ENCODE measurements at regions not wholly inside any gene's neighbourhood (a gene's known extent, or its start where the extent isn't known, plus 50 kb on each side); places are given as distances from the start of the nearest gene placed in this dataset.
A peak's percentile ranks its signal among the peaks of the same experiment; 100 is the strongest.

DNA sequence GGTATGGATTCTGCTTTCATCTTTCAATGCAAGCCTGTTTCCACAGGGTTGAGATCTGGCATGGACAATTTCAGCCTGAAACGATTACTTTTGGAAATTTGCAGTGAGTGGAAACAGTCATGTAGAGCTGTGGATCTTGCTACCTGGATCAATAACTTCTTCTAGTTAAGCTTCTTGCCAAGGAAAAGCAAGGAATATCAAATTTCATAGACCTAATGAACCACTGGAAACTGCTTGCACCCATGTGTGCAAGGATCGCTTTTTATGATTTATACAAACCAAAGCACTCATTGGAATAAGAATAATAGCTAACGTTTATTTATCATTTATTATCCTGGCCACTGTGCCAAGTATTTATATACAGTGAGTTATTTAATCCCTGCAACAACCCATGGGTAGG lies 392.8 kb downstream of the KCNRG start (continued):
- TF ChIP-seq, protein P1, sequence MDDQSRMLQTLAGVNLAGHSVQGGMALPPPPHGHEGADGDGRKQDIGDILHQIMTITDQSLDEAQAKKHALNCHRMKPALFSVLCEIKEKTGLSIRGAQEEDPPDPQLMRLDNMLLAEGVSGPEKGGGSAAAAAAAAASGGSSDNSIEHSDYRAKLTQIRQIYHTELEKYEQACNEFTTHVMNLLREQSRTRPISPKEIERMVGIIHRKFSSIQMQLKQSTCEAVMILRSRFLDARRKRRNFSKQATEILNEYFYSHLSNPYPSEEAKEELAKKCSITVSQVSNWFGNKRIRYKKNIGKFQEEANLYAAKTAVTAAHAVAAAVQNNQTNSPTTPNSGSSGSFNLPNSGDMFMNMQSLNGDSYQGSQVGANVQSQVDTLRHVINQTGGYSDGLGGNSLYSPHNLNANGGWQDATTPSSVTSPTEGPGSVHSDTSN (CRISPR knock-in tag; IDR thresholded peaks at IDR 0.05): no peak
- TF ChIP-seq ZNF248 (tag by site-specific recombination; IDR thresholded peaks at IDR 0.05) (no peak), YY1 (tag by site-specific recombination; IDR thresholded peaks at IDR 0.05) (no peak), ZNF302 (tag by site-specific recombination; IDR thresholded peaks at IDR 0.05; ENCODE audit: low read depth) (no peak), ZNF473 (tag by site-specific recombination; IDR thresholded peaks at IDR 0.05) (no peak), ZBTB20 (tag by site-specific recombination; IDR thresholded peaks at IDR 0.05) (no peak), ZNF664 (tag by site-specific recombination; IDR thresholded peaks at IDR 0.05) (peak; percentile 48; the same call in 1 of the 2 replicates), HOXA7 (CRISPR knock-in tag; IDR thresholded peaks at IDR 0.05; ENCODE audit: borderline replicate concordance) (no peak), RBAK (tag by site-specific recombination; IDR thresholded peaks at IDR 0.05) (no peak), ZNF366 (tag by site-specific recombination; conservative IDR thresholded peaks at IDR 0.05) (no peak), ZNF585B (tag by site-specific recombination; IDR thresholded peaks at IDR 0.05) (no peak), ZNF214 (tag by site-specific recombination; IDR thresholded peaks at IDR 0.05; ENCODE audit: borderline replicate concordance) (no peak), ZNF707 (tag by site-specific recombination; IDR thresholded peaks at IDR 0.05) (no peak), OSR2 (tag by site-specific recombination; IDR thresholded peaks at IDR 0.05) (peak; percentile 69; the same call in 1 of the 2 replicates)
- TF ChIP-seq, protein P2, sequence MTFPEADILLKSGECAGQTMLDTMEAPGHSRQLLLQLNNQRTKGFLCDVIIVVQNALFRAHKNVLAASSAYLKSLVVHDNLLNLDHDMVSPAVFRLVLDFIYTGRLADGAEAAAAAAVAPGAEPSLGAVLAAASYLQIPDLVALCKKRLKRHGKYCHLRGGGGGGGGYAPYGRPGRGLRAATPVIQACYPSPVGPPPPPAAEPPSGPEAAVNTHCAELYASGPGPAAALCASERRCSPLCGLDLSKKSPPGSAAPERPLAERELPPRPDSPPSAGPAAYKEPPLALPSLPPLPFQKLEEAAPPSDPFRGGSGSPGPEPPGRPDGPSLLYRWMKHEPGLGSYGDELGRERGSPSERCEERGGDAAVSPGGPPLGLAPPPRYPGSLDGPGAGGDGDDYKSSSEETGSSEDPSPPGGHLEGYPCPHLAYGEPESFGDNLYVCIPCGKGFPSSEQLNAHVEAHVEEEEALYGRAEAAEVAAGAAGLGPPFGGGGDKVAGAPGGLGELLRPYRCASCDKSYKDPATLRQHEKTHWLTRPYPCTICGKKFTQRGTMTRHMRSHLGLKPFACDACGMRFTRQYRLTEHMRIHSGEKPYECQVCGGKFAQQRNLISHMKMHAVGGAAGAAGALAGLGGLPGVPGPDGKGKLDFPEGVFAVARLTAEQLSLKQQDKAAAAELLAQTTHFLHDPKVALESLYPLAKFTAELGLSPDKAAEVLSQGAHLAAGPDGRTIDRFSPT (tag by site-specific recombination; IDR thresholded peaks at IDR 0.05): no peak
- TF ChIP-seq, protein P3, sequence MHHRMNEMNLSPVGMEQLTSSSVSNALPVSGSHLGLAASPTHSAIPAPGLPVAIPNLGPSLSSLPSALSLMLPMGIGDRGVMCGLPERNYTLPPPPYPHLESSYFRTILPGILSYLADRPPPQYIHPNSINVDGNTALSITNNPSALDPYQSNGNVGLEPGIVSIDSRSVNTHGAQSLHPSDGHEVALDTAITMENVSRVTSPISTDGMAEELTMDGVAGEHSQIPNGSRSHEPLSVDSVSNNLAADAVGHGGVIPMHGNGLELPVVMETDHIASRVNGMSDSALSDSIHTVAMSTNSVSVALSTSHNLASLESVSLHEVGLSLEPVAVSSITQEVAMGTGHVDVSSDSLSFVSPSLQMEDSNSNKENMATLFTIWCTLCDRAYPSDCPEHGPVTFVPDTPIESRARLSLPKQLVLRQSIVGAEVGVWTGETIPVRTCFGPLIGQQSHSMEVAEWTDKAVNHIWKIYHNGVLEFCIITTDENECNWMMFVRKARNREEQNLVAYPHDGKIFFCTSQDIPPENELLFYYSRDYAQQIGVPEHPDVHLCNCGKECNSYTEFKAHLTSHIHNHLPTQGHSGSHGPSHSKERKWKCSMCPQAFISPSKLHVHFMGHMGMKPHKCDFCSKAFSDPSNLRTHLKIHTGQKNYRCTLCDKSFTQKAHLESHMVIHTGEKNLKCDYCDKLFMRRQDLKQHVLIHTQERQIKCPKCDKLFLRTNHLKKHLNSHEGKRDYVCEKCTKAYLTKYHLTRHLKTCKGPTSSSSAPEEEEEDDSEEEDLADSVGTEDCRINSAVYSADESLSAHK (tag by site-specific recombination; IDR thresholded peaks at IDR 0.05): peak; percentile 60; the same call in 1 of the 2 replicates

DNA sequence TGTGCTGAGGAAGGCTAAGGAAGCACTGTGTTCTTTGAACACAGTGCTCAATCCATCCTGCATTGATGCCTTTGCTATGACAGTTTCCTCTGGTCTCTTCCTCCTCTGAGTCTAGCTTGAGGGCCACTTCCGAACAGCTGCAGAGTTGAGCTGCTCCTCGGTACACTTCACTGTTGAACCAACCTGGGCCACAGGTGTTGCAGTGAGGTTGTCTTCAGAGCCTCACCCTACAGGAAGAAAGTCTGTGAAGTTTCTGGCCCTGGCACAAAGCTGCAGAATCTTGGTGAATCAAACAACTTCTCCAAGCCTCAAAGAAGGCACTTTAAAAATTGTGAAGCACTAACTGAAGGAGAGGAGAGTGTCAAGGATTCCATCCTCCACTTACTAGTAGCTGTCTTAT lies 394.0 kb downstream of the KCNRG start:
- POLR2A ChIA-PET: no interaction called here
- H3K4me3 ChIP-seq (ENCODE audit: low read depth, low read length): no peak overlapping the region
- no peak overlapping the region for H3K27ac ChIP-seq (ENCODE audit: extremely low read depth, low read depth, low read length)
- TF ChIP-seq ZNF302 (tag by site-specific recombination; IDR thresholded peaks at IDR 0.05; ENCODE audit: low read depth) (no peak), ZNF433 (tag by site-specific recombination; IDR thresholded peaks at IDR 0.05; ENCODE audit: low read depth) (no peak), ZNF76 (tag by site-specific recombination; IDR thresholded peaks at IDR 0.05; ENCODE audit: borderline replicate concordance, low read depth) (no peak)
- no peaks in the 10 kb centered on the region for H3K9me3 ChIP-seq (ENCODE audit: control insufficient read depth, insufficient read depth, low read depth, low read length)
- no peaks in the 10 kb centered on the region for H3K36me3 ChIP-seq (ENCODE audit: control insufficient read depth in 2 of 2, insufficient read depth in 1 of 2, low read length in 2 of 2)
- H3K4me1 ChIP-seq (ENCODE audit: control insufficient read depth, insufficient read depth, low read length): peaks cover 11% of the 10 kb centered on the region; the same call in 1 of the 2 replicates
- CTCF ChIA-PET: no interaction called here

All from HEK293 (cell line).